NB4 (cell line): ENCODE measurements at regions not wholly inside any gene's neighbourhood (a gene's known extent, or its start where the extent isn't known, plus 50 kb on each side); places are given as distances from the start of the nearest gene placed in this dataset.
"Not testable (repeated sequence)": the region's sequence is repeated elsewhere in the genome, so short reads cannot be mapped to it uniquely, and the experiment has no call there.

Experiments used
- CTCF ChIP-seq: IDR thresholded peaks from one replicate; pipeline ENCODE4 v1.5.1; 2012; ENCODE audit warnings: low read depth, low read length
- POLR2A ChIP-seq: IDR thresholded peaks from 2 replicates; pipeline ENCODE4 v1.6.1; 2011; ENCODE audit warnings: mild to moderate bottlenecking; ENCODE audit not compliant: insufficient read length; ENCODE audit errors: extremely low read depth

GRCh38 chr13:18608851-18609250 lies 572.8 kb downstream of the TUBA3C start:
- TF ChIP-seq CTCF, POLR2A: not testable (repeated sequence)
